Stimulated activated CD8-positive, alpha-beta memory T cell treated with anti-CD3 and anti-CD28 coated beads, Interleukin-15, amount 100 ng/mL, for 4 hours (primary cell): ENCODE measurements at regions not wholly inside any gene's neighbourhood (a gene's known extent, or its start where the extent isn't known, plus 50 kb on each side); places are given as distances from the start of the nearest gene placed in this dataset.
A peak's percentile ranks its signal among the peaks of the same experiment; 100 is the strongest.

Experiments used
- DNase-seq, 2 donors: peaks; one replicate each; pipeline ENCODE4 v3.0.0-alpha.2; 2020; ENCODE audit warnings: low read depth in 2 of 2

GRCh38 chr6:142500250-142500786 is 198.5 kb downstream of the ADGRG6 start:
- DNase-seq = no peak

- no peak for DNase-seq
Measured at GRCh38 chr6:142501795-142502194, 200.0 kb downstream of the ADGRG6 start.

- DNase-seq = no peak
Measured at GRCh38 chr6:142507065-142507464, 205.3 kb downstream of the ADGRG6 start.

- no peak for DNase-seq
Measured at GRCh38 chr6:142510211-142510610, 208.4 kb downstream of the ADGRG6 start.

- no peak for DNase-seq
Measured at GRCh38 chr6:142518126-142518525, 216.3 kb downstream of the ADGRG6 start.

GRCh38 chr6:142518761-142519160 is 217.0 kb downstream of the ADGRG6 start:
- no peak for DNase-seq

GRCh38 chr6:142521791-142522190 is 220.0 kb downstream of the ADGRG6 start:
- no peak for DNase-seq

GRCh38 chr6:142523515-142524375 is 221.9 kb downstream of the ADGRG6 start:
- no peak for DNase-seq

- no peak for DNase-seq
Measured at GRCh38 chr6:142530566-142530965, 228.8 kb downstream of the ADGRG6 start.

GRCh38 chr6:142531727-142532126 is 229.9 kb downstream of the ADGRG6 start:
- no peak for DNase-seq

GRCh38 chr6:142534076-142534475 is 232.3 kb downstream of the ADGRG6 start:
- no peak for DNase-seq

- no peak for DNase-seq
Measured at GRCh38 chr6:142534484-142534883, 232.7 kb downstream of the ADGRG6 start.

GRCh38 chr6:142537612-142538478 is 236.0 kb downstream of the ADGRG6 start:
- no peak for DNase-seq

GRCh38 chr6:142542704-142543233 is 241.0 kb downstream of the ADGRG6 start:
- DNase-seq = no peak

- DNase-seq = no peak
Measured at GRCh38 chr6:142543606-142544005, 241.8 kb downstream of the ADGRG6 start.

- DNase-seq = no peak
Measured at GRCh38 chr6:142544199-142544838, 242.5 kb downstream of the ADGRG6 start.

- no peak for DNase-seq
Measured at GRCh38 chr6:142545147-142545546, 243.3 kb downstream of the ADGRG6 start.

GRCh38 chr6:142548566-142548965 is 246.8 kb downstream of the ADGRG6 start:
- DNase-seq = no peak

- DNase-seq = no peak
Measured at GRCh38 chr6:142550310-142551063, 248.7 kb downstream of the ADGRG6 start.

GRCh38 chr6:142551274-142551811 is 249.5 kb downstream of the ADGRG6 start:
- DNase-seq = peak; percentile 5 to 10

- DNase-seq = no peak
Measured at GRCh38 chr6:142558786-142559185, 257.0 kb downstream of the ADGRG6 start.
